ENCODE measurements at regions not wholly inside any gene's neighbourhood (a gene's known extent, or its start where the extent isn't known, plus 50 kb on each side); places are given as distances from the start of the nearest gene placed in this dataset.
"Not testable (repeated sequence)": the region's sequence is repeated elsewhere in the genome, so short reads cannot be mapped to it uniquely, and the experiment has no call there.

DNA sequence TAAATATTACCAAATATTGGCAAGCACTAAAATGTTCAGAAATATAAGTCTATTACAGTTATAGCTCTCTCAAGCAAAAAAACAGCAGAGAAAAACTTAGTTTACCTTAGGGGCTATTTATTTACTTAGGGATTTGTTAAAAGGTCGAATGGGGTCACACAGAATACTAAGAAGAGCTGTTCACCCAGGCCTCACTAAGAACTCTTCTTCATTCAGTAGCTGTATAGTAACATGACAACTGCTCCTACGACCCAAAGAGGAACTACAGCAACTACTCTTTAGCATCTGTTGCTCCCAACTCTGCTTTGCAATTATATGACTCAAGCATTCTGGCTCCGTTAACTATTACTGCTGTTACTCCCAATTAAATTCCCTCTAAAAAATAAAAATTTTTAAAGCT is 150.8 kb upstream of the C1QTNF3 start:
- TF ChIP-seq SP1 (CRISPR knock-in tag; IDR thresholded peaks at IDR 0.05); NEUROD1 (IDR thresholded peaks at IDR 0.05; ENCODE audit: borderline replicate concordance, low read depth, low read length, partially characterized antibody); LARP7 (IDR thresholded peaks at IDR 0.05); PTBP1 (IDR thresholded peaks at IDR 0.05; ENCODE audit: low read depth, low read length); EZH2 (IDR thresholded peaks at IDR 0.05; ENCODE audit: borderline replicate concordance, low read depth, low read length); POU5F1 (IDR thresholded peaks at IDR 0.05; ENCODE audit: borderline replicate concordance, low read depth, low read length, partially characterized antibody); CREM (IDR thresholded peaks at IDR 0.05; ENCODE audit: low read depth); PHF21A (IDR thresholded peaks at IDR 0.05; ENCODE audit: borderline replicate concordance, low read depth); MAFG (tag; conservative IDR thresholded peaks at IDR 0.05): not testable (repeated sequence)
- TF ChIP-seq, protein P1, sequence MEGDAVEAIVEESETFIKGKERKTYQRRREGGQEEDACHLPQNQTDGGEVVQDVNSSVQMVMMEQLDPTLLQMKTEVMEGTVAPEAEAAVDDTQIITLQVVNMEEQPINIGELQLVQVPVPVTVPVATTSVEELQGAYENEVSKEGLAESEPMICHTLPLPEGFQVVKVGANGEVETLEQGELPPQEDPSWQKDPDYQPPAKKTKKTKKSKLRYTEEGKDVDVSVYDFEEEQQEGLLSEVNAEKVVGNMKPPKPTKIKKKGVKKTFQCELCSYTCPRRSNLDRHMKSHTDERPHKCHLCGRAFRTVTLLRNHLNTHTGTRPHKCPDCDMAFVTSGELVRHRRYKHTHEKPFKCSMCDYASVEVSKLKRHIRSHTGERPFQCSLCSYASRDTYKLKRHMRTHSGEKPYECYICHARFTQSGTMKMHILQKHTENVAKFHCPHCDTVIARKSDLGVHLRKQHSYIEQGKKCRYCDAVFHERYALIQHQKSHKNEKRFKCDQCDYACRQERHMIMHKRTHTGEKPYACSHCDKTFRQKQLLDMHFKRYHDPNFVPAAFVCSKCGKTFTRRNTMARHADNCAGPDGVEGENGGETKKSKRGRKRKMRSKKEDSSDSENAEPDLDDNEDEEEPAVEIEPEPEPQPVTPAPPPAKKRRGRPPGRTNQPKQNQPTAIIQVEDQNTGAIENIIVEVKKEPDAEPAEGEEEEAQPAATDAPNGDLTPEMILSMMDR (IDR thresholded peaks at IDR 0.05 in 2 of 3, conservative IDR thresholded peaks at IDR 0.05 in 1 of 3; ENCODE audit: insufficient read depth in 2 of 3, low read depth in 1 of 3, low read length in 3 of 3), result not testable (repeated sequence)
- TF ChIP-seq, protein P2, sequence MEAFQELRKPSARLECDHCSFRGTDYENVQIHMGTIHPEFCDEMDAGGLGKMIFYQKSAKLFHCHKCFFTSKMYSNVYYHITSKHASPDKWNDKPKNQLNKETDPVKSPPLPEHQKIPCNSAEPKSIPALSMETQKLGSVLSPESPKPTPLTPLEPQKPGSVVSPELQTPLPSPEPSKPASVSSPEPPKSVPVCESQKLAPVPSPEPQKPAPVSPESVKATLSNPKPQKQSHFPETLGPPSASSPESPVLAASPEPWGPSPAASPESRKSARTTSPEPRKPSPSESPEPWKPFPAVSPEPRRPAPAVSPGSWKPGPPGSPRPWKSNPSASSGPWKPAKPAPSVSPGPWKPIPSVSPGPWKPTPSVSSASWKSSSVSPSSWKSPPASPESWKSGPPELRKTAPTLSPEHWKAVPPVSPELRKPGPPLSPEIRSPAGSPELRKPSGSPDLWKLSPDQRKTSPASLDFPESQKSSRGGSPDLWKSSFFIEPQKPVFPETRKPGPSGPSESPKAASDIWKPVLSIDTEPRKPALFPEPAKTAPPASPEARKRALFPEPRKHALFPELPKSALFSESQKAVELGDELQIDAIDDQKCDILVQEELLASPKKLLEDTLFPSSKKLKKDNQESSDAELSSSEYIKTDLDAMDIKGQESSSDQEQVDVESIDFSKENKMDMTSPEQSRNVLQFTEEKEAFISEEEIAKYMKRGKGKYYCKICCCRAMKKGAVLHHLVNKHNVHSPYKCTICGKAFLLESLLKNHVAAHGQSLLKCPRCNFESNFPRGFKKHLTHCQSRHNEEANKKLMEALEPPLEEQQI (IDR thresholded peaks at IDR 0.05), result not testable (repeated sequence)
- TF ChIP-seq, protein P3, sequence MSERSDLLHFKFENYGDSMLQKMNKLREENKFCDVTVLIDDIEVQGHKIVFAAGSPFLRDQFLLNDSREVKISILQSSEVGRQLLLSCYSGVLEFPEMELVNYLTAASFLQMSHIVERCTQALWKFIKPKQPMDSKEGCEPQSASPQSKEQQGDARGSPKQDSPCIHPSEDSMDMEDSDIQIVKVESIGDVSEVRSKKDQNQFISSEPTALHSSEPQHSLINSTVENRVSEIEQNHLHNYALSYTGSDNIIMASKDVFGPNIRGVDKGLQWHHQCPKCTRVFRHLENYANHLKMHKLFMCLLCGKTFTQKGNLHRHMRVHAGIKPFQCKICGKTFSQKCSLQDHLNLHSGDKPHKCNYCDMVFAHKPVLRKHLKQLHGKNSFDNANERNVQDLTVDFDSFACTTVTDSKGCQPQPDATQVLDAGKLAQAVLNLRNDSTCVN (CRISPR knock-in tag; IDR thresholded peaks at IDR 0.05), result not testable (repeated sequence)

Data from K562 (cell line).